ENCODE measurements at regions not wholly inside any gene's neighbourhood (a gene's known extent, or its start where the extent isn't known, plus 50 kb on each side); places are given as distances from the start of the nearest gene placed in this dataset.

DNA sequence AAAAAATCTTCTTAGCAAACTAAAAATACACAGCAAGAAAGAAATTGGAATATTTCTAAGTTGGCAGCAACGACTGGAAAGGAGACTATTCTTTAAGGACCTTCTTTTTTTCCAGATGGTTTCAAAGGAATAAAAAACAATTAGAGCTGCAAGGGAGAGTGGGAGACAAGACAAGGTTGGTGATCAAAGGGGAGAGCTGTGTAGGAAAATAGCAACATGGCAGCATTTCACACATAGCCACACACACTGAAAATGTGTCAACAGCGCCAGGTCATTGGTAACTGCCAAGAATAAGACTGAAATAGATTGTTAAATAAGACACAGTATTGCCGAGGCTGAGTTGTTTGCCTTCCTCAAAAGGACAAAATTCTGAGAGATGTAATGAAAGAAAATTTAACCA lies 88.1 kb upstream of the TLE1 start:
- TF ChIP-seq NFIC (IDR thresholded peaks at IDR 0.05; ENCODE audit: borderline replicate concordance) = no peak
- no peak for TF ChIP-seq CHD2 (IDR thresholded peaks at IDR 0.05; ENCODE audit: low read length, partially characterized antibody)
- no peak for TF ChIP-seq MAX (IDR thresholded peaks at IDR 0.05; ENCODE audit: low read depth)
- TF ChIP-seq PBX3 (IDR thresholded peaks at IDR 0.05) = no peak
- TF ChIP-seq, protein P1, sequence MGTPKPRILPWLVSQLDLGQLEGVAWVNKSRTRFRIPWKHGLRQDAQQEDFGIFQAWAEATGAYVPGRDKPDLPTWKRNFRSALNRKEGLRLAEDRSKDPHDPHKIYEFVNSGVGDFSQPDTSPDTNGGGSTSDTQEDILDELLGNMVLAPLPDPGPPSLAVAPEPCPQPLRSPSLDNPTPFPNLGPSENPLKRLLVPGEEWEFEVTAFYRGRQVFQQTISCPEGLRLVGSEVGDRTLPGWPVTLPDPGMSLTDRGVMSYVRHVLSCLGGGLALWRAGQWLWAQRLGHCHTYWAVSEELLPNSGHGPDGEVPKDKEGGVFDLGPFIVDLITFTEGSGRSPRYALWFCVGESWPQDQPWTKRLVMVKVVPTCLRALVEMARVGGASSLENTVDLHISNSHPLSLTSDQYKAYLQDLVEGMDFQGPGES (IDR thresholded peaks at IDR 0.05; ENCODE audit: low read depth, low read length) = no peak
- TF ChIP-seq RXRA (IDR thresholded peaks at IDR 0.05; ENCODE audit: borderline replicate concordance, low read depth) = no peak
- no peak for TF ChIP-seq SIN3A (IDR thresholded peaks at IDR 0.05; ENCODE audit: borderline replicate concordance, low read depth, low read length)
- no peak for TF ChIP-seq USF1 (IDR thresholded peaks at IDR 0.05; ENCODE audit: borderline replicate concordance, low read depth)
- no peak for TF ChIP-seq SMC3 (IDR thresholded peaks at IDR 0.05; ENCODE audit: low read depth, low read length)
- TF ChIP-seq NRF1 (IDR thresholded peaks at IDR 0.05; ENCODE audit: low read depth, low read length) = no peak
- no peak for TF ChIP-seq GABPA (IDR thresholded peaks at IDR 0.05; ENCODE audit: low read depth)
- TF ChIP-seq RFX5 (IDR thresholded peaks at IDR 0.05; ENCODE audit: low read length) = no peak
- no peak for TF ChIP-seq REST (IDR thresholded peaks at IDR 0.05; ENCODE audit: low read depth, low read length)
- Histone ChIP-seq H3K9ac (no peak overlapping the region), H2AFZ (ENCODE audit: low read depth) (no peak overlapping the region), H4K20me1 (ENCODE audit: insufficient read depth) (no peaks in the 10 kb centered on the region), H3K4me1 (ENCODE audit: control insufficient read depth in 1 of 2, insufficient read depth in 2 of 2, low read depth in 1 of 2, low read length in 1 of 2) (no peaks in the 10 kb centered on the region), H3K4me2 (no peak overlapping the region), H3K36me3 (replicated peaks in 1 of 2; ENCODE audit: control insufficient read depth in 1 of 2, insufficient read depth in 2 of 2, low read length in 1 of 2) (no peaks in the 10 kb centered on the region), H3K9me3 (no peaks in the 10 kb centered on the region), H3K27me3 (ENCODE audit: insufficient read depth) (no peaks in the 10 kb centered on the region), H3K27ac (ENCODE audit: low read depth in 2 of 2, low read length in 1 of 2) (no peak overlapping the region), H3F3A (replicated peaks; ENCODE audit: insufficient read depth) (peaks cover under 1% of the 10 kb centered on the region), H3K4me3 (ENCODE audit: low read depth in 2 of 2, low read length in 1 of 2) (no peak overlapping the region), H3K9me2 (no peaks in the 10 kb centered on the region), H3K79me2 (ENCODE audit: insufficient read depth) (no peaks in the 10 kb centered on the region)
- POLR2A ChIA-PET = no interaction called here
- no peak for DNase-seq
- 76% methylated on average over 3 of the region's 3 CpGs for WGBS (ENCODE audit: low lambda C conversion rate)
- CTCF ChIA-PET = no interaction called here
